Naive thymus-derived CD8-positive, alpha-beta T cell (primary cell): ENCODE measurements at regions not wholly inside any gene's neighbourhood (a gene's known extent, or its start where the extent isn't known, plus 50 kb on each side); places are given as distances from the start of the nearest gene placed in this dataset.

ENCODE experiments used
- ATAC-seq, 2 donors: fragments of 150-1000 bp; cut with Tn5 transposase in 1 of 2; sonication (Bioruptor Pico), chemical (Tn5 transposase) in 1 of 2; 1 replicate in 1 of 2; 2 replicates in 1 of 2; pipeline ENCODE4 v1.10.0; 2021; ENCODE audit warnings: mild to moderate bottlenecking in 2 of 2, moderate library complexity in 2 of 2
- POLR2A ChIA-PET: fragments of 350-600 bp; sonication (Branson Sonifier 250); formaldehyde crosslinking; loops from one replicate; lab custom pipeline; 2021; ENCODE audit warnings: antibody characterized with exemption; lab: Charles Lee
- DNase-seq, 10 donors: peaks; one replicate each; pipeline versions ENCODE4 v3.0.0 to v3.0.0-alpha.2; 2020 to 2022
- H3K27ac Mint-ChIP-seq, 10 donors: one replicate each; pipeline ENCODE4 v1.8.0; 2020 to 2022; ENCODE audit warnings: mild to moderate bottlenecking in 10 of 10, mixed read lengths in 10 of 10, moderate library complexity in 4 of 10, inconsistent platforms in 1 of 10
- H3K27me3 Mint-ChIP-seq, 5 donors: one replicate each; pipeline ENCODE4 v1.8.0; 2021 to 2022; ENCODE audit warnings: mixed read lengths in 5 of 5
- H3K36me3 Mint-ChIP-seq, 3 donors: one replicate each; pipeline ENCODE4 v1.8.0; 2020 to 2022; ENCODE audit warnings: mixed read lengths in 3 of 3, mild to moderate bottlenecking in 2 of 3, inconsistent platforms in 1 of 3
- H3K4me1 Mint-ChIP-seq, 4 donors: one replicate each; pipeline ENCODE4 v1.8.0; 2021 to 2022; ENCODE audit warnings: mixed read lengths in 4 of 4
- H3K4me3 Mint-ChIP-seq, 10 donors: one replicate each; pipeline ENCODE4 v1.8.0; 2020 to 2022; ENCODE audit warnings: mild to moderate bottlenecking in 10 of 10, mixed read lengths in 10 of 10, moderate library complexity in 6 of 10, inconsistent platforms in 1 of 10
- H3K9me3 Mint-ChIP-seq, 9 donors: one replicate each; pipeline ENCODE4 v1.8.0; 2020 to 2022; ENCODE audit warnings: mixed read lengths in 9 of 9, mild to moderate bottlenecking in 3 of 9, inconsistent platforms in 1 of 9, moderate library complexity in 1 of 9

GRCh38 chr13:58165617-58166016, 534.1 kb downstream of the PCDH17 start:
- no peaks in the 10 kb centered on the region for H3K36me3 Mint-ChIP-seq
- DNase-seq (no peak), ATAC-seq (no peak)
- POLR2A ChIA-PET = no interaction called here
- H3K9me3 Mint-ChIP-seq = peaks cover 0 to 10% (median 3%) of the 10 kb centered on the region in 9 donors
- H3K27me3 Mint-ChIP-seq = no peaks in the 10 kb centered on the region
- no peak overlapping the region for H3K27ac Mint-ChIP-seq
- no peak overlapping the region for H3K4me3 Mint-ChIP-seq
- no peaks in the 10 kb centered on the region for H3K4me1 Mint-ChIP-seq

DNA sequence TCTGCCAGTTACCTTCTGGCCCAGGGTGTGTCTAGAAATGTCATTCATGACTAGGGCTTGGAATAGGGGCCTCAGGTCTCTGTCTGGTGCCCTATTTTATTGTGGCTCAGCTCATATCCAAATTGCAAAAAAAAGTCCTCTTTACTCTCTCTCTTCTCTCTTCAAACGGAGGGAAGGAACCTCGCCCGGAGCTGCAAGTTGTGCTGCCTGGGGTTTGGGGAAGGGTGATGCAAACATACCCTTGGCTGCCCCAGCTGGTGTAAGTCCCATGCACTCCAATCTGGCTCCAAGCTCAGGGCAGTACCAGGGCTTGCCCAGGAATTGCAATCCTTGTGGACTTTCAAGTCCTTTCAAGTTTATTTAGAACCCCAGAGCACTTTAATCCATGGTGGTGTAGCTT, 549.6 kb downstream of the PCDH17 start:
- H3K9me3 Mint-ChIP-seq = peaks cover 5 to 55% (median 27%) of the 10 kb centered on the region in 9 donors
- ATAC-seq (no peak), DNase-seq (no peak)
- H3K27me3 Mint-ChIP-seq = no peaks in the 10 kb centered on the region
- H3K36me3 Mint-ChIP-seq = peaks cover 0 to 4% (median 0%) of the 10 kb centered on the region in 3 donors
- POLR2A ChIA-PET = no interaction called here
- H3K4me1 Mint-ChIP-seq = no peaks in the 10 kb centered on the region
- no peak overlapping the region for H3K27ac Mint-ChIP-seq
- no peak overlapping the region for H3K4me3 Mint-ChIP-seq

- no peak for ATAC-seq
- no peak overlapping the region for H3K4me3 Mint-ChIP-seq
- H3K27me3 Mint-ChIP-seq = no peaks in the 10 kb centered on the region
- H3K9me3 Mint-ChIP-seq = peaks cover 6 to 26% (median 13%) of the 10 kb centered on the region in 9 donors
- H3K27ac Mint-ChIP-seq = no peak overlapping the region
- POLR2A ChIA-PET = no interaction called here
- H3K36me3 Mint-ChIP-seq = no peaks in the 10 kb centered on the region
- no peak for DNase-seq
- H3K4me1 Mint-ChIP-seq = no peaks in the 10 kb centered on the region
These were observed 556.3 kb downstream of the PCDH17 start for GRCh38 chr13:58187881-58188280.

GRCh38 chr13:58190577-58190976, 559.0 kb downstream of the PCDH17 start:
- no peaks in the 10 kb centered on the region for H3K4me1 Mint-ChIP-seq
- no peak overlapping the region for H3K27ac Mint-ChIP-seq
- no peaks in the 10 kb centered on the region for H3K36me3 Mint-ChIP-seq
- POLR2A ChIA-PET = no interaction called here
- no peak for ATAC-seq
- DNase-seq = no peak
- H3K9me3 Mint-ChIP-seq = peaks cover 6 to 19% (median 14%) of the 10 kb centered on the region in 9 donors
- no peaks in the 10 kb centered on the region for H3K27me3 Mint-ChIP-seq
- H3K4me3 Mint-ChIP-seq = no peak overlapping the region

GRCh38 chr13:58191754-58192153, 560.2 kb downstream of the PCDH17 start:
- no peaks in the 10 kb centered on the region for H3K36me3 Mint-ChIP-seq
- peaks cover under 1 to 17% (median 9%) of the 10 kb centered on the region in 9 donors for H3K9me3 Mint-ChIP-seq
- ATAC-seq (no peak), DNase-seq (no peak)
- no peaks in the 10 kb centered on the region for H3K27me3 Mint-ChIP-seq
- POLR2A ChIA-PET = no interaction called here
- H3K27ac Mint-ChIP-seq = no peak overlapping the region
- no peak overlapping the region for H3K4me3 Mint-ChIP-seq
- no peaks in the 10 kb centered on the region for H3K4me1 Mint-ChIP-seq

- peaks cover 0 to 20% (median 7%) of the 10 kb centered on the region in 9 donors for H3K9me3 Mint-ChIP-seq
- DNase-seq (no peak), ATAC-seq (no peak)
- H3K36me3 Mint-ChIP-seq = no peaks in the 10 kb centered on the region
- POLR2A ChIA-PET = no interaction called here
- H3K4me1 Mint-ChIP-seq = no peaks in the 10 kb centered on the region
- no peaks in the 10 kb centered on the region for H3K27me3 Mint-ChIP-seq
- H3K4me3 Mint-ChIP-seq = no peak overlapping the region
- no peak overlapping the region for H3K27ac Mint-ChIP-seq
These were observed 570.6 kb downstream of the PCDH17 start for GRCh38 chr13:58202099-58202498.

DNA sequence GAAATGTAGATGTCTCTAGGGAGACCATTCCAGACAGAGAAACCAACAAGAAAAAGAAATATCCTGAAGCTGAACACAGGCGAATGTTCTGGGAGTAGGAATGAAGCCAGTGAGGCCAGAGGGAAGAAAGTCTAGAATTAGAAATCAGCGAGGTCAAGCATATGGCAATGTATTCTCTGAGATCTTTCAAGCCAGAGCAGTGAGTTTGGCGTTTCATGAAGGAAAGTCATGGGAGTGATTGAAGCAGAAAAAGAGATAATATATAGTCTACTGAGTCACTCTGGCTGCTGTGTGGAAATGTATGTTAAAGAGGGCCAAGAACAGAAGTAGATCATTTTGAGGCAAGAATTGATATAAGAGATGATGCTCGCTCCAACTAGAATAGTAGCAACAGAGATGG, 576.0 kb downstream of the PCDH17 start:
- Mint-ChIP-seq H3K27me3 (no peaks in the 10 kb centered on the region), H3K9me3 (peaks cover 0 to 30% (median 6%) of the 10 kb centered on the region in 9 donors), H3K4me3 (no peak overlapping the region), H3K27ac (no peak overlapping the region), H3K4me1 (no peaks in the 10 kb centered on the region), H3K36me3 (no peaks in the 10 kb centered on the region)
- no peak for ATAC-seq
- DNase-seq = no peak
- POLR2A ChIA-PET = no interaction called here

DNA sequence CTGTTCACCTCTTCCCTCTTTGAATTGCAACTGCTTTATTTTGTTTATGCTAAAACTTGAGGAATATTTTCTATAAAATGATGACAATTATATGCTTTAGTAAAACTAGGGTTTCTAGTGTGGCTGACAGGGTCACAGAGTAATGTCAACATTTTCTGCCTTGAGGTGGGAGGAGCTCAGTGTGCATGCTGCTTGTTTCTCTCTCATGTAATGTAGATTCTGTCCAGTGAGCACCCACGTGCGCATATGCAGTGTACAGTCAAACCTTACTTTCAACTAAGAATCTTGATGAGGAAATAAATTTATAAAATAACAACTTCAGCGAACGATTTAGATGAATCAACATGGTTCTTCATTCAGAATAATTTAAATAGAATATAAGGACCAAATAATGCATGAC, 603.9 kb downstream of the PCDH17 start:
- Mint-ChIP-seq H3K4me3 (no peak overlapping the region), H3K9me3 (peaks cover 0 to 27% (median 2%) of the 10 kb centered on the region in 9 donors), H3K36me3 (no peaks in the 10 kb centered on the region), H3K27me3 (no peaks in the 10 kb centered on the region), H3K4me1 (no peaks in the 10 kb centered on the region), H3K27ac (no peak overlapping the region)
- ATAC-seq (no peak), DNase-seq (no peak)
- POLR2A ChIA-PET = no interaction called here

GRCh38 chr13:58238972-58239773, 607.6 kb downstream of the PCDH17 start:
- H3K27me3 Mint-ChIP-seq = no peaks in the 10 kb centered on the region
- DNase-seq (no peak), ATAC-seq (no peak)
- no peak overlapping the region for H3K27ac Mint-ChIP-seq
- POLR2A ChIA-PET = no interaction called here
- no peaks in the 10 kb centered on the region for H3K4me1 Mint-ChIP-seq
- peaks cover 0 to 19% (median 10%) of the 10 kb centered on the region in 9 donors for H3K9me3 Mint-ChIP-seq
- H3K4me3 Mint-ChIP-seq = no peak overlapping the region
- no peaks in the 10 kb centered on the region for H3K36me3 Mint-ChIP-seq

DNA sequence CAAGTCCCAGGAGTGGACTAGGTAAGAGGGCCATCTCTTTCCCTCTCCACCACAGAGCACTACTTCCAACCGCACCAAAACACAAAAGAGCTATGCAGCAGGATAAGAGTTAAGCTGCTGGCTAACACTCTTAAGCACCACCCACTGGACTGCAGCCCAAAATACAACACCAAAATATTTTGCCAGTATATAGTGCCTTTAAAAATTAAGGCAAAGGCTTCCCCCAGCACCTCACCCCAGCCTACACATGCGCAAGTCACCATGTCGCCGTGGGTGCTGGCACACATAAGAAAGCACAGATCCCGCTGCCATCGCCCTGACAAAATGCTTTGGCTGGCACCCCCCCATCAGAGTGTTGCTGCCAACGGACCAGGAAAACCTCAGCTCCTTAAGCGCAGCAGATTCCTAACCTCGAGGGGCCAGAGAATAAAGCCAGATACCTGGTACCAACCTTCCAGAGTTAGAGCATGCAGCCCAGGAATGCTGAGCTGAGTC, 608.3 kb downstream of the PCDH17 start:
- POLR2A ChIA-PET = no interaction called here
- Mint-ChIP-seq H3K4me3 (no peak overlapping the region), H3K27ac (no peak overlapping the region), H3K4me1 (no peaks in the 10 kb centered on the region), H3K36me3 (no peaks in the 10 kb centered on the region), H3K27me3 (no peaks in the 10 kb centered on the region), H3K9me3 (peaks cover 0 to 24% (median 10%) of the 10 kb centered on the region in 9 donors)
- DNase-seq (no peak), ATAC-seq (no peak)

- H3K9me3 Mint-ChIP-seq = peaks cover 0 to 30% (median 13%) of the 10 kb centered on the region in 9 donors
- H3K27ac Mint-ChIP-seq = no peak overlapping the region
- ATAC-seq (no peak), DNase-seq (no peak)
- H3K4me3 Mint-ChIP-seq = no peak overlapping the region
- H3K27me3 Mint-ChIP-seq = no peaks in the 10 kb centered on the region
- H3K36me3 Mint-ChIP-seq = no peaks in the 10 kb centered on the region
- POLR2A ChIA-PET = no interaction called here
- H3K4me1 Mint-ChIP-seq = no peaks in the 10 kb centered on the region
These were observed 615.5 kb downstream of the PCDH17 start for GRCh38 chr13:58247080-58247479.

GRCh38 chr13:58254943-58255342, 623.4 kb downstream of the PCDH17 start:
- DNase-seq (no peak), ATAC-seq (no peak)
- Mint-ChIP-seq H3K4me1 (no peaks in the 10 kb centered on the region), H3K27ac (no peak overlapping the region), H3K9me3 (peaks cover 0 to 29% (median 8%) of the 10 kb centered on the region in 9 donors), H3K4me3 (no peak overlapping the region), H3K36me3 (peaks cover 0 to 3% (median 0%) of the 10 kb centered on the region in 3 donors), H3K27me3 (no peaks in the 10 kb centered on the region)
- POLR2A ChIA-PET = no interaction called here

GRCh38 chr13:58266271-58266670, 634.7 kb downstream of the PCDH17 start:
- ATAC-seq = no peak
- H3K36me3 Mint-ChIP-seq = no peaks in the 10 kb centered on the region
- H3K27ac Mint-ChIP-seq = no peak overlapping the region
- no peak overlapping the region for H3K4me3 Mint-ChIP-seq
- POLR2A ChIA-PET = no interaction called here
- no peak for DNase-seq
- H3K9me3 Mint-ChIP-seq = peaks cover 0 to 16% (median 0%) of the 10 kb centered on the region in 9 donors
- H3K27me3 Mint-ChIP-seq = no peaks in the 10 kb centered on the region
- H3K4me1 Mint-ChIP-seq = no peaks in the 10 kb centered on the region
